GM21717 (cell line): ENCODE measurements at regions not wholly inside any gene's neighbourhood (a gene's known extent, or its start where the extent isn't known, plus 50 kb on each side); places are given as distances from the start of the nearest gene placed in this dataset.
"Not testable (repeated sequence)": the region's sequence is repeated elsewhere in the genome, so short reads cannot be mapped to it uniquely, and the experiment has no call there.

Experiments used
- ATAC-seq: cut with Tn5 transposase; IDR thresholded peaks from one replicate; pipeline ENCODE4 v1.9.1; 2021; ENCODE audit warnings: mild to moderate bottlenecking, moderate library complexity; ENCODE audit not compliant: unreplicated experiment

DNA sequence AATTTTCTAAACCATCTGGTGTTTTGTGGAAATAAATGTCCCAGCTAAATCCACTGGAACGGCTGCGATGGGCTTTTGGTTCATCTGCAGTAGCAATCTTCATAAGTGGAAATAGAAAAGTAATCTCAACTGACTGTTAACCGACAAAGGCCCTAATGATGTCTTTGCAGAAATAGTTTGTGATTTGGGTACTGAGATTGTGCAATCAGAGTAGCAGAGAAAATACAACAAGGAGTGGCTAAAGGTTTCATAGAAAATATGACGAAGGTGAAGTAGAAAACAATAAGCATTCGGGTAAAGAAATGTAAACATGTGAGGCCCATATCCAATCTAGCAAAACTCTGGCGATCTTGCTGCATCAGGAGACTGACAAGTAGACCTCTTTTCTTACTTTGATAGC lies 262.6 kb upstream of the MCTP2 start:
- ATAC-seq: no peak

GRCh38 chr15:93965304-93965908 lies 266.0 kb upstream of the MCTP2 start:
- no peak for ATAC-seq

- ATAC-seq: no peak
These were observed 276.3 kb upstream of the MCTP2 start for GRCh38 chr15:93954985-93955571.

GRCh38 chr15:93948726-93949125 lies 282.6 kb upstream of the MCTP2 start:
- no peak for ATAC-seq

- no peak for ATAC-seq
These were observed 287.8 kb upstream of the MCTP2 start for GRCh38 chr15:93943586-93943985.

- ATAC-seq: no peak
These were observed 289.1 kb upstream of the MCTP2 start for GRCh38 chr15:93942269-93942694.

DNA sequence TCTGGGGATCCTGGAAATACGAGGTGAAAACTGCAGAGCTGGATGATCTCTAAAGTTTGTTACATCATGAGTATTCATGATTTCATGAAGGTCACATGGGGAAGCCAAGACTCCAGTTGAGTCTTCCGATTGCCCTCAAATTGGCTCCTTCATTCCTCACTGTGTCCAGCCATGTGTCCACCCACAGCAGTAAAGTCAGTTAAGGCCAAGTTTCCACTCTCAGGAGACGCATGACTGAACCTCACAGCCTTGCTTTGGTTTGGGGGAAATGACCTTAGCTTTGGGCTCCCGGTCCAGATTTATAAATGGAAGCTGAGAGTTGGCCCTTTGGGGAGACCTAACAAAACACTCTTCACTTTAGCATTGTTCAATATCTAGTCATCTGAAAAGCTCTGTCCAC lies 289.7 kb upstream of the MCTP2 start:
- ATAC-seq: no peak

GRCh38 chr15:93940226-93940625 lies 291.1 kb upstream of the MCTP2 start:
- ATAC-seq: no peak

- peak; percentile 83 for ATAC-seq
These were observed 299.1 kb upstream of the MCTP2 start for GRCh38 chr15:93932164-93932776.

DNA sequence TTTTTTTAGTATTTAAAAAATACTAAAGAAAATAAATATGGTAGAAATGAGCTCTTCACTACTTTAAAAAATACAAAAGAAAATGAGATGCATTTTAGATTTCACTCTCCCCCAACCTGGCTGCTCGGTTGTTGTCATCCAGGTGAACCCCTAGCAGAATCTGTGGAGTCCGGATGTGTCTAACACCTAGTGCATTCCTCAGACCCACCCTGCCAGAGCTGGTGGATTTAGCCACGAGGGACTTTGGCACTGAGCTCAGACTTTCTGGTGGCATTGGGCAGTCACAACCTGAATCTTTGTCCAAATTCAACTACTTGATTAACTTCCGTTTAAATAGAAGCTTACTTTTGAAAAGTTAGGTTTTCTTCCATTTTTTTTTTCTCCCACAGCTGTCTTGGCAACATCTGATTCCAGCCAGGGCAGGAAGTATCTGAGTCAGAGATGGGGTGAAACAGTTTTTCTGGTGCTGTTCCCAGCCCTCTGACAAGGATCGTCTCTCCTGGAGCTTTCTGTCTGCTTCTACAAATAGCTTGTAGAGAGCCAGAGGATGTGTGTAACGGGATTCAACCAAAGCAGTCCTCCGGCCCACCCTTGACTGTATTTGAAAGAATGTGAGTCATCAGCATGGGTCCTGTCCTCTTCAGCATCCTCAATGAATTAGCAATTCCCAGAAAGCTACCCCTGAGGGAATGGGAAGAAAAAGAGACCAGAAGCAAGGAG lies 301.8 kb upstream of the MCTP2 start:
- ATAC-seq: no peak

DNA sequence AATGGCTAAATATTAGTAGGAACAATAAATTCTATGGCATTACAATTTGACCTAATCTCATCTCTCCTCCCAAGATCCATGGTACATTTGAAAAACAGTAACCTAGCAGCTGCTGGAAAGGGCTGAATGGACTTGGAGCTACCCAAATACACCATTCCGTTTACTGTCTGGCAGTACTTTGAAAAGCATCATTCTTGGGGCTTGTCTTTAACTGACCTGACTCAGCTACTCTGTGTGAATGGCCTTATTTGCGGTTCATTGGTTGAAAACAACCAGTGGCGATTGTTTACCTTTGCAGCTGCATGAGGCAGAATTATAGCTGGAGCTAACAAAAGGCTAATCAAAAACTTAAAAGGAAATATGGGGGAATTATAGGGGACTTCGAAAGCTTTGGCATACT lies 311.2 kb upstream of the MCTP2 start:
- no peak for ATAC-seq

DNA sequence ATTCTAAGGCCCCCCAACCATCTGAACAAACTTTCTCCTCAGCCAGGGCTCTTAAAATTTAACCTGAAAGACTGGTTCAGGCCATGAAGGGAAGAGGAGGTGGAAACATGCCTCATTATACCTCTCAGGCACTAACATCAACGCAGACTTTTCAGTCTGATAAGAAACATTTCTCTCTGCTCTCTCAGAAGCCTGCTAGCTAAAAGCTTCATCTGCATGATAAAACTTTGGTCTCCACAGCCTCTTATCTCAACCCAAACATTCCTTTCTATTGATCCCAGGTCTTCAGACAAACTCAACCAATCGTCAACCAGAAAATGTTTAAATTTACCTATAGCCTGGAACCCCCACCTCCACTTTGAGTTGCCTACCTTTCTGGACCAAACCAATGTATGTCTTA lies 312.6 kb upstream of the MCTP2 start:
- ATAC-seq: not testable (repeated sequence)

- no peak for ATAC-seq
These were observed 314.2 kb upstream of the MCTP2 start for GRCh38 chr15:93917181-93917580.

GRCh38 chr15:93913871-93914270 lies 317.5 kb upstream of the MCTP2 start:
- no peak for ATAC-seq

DNA sequence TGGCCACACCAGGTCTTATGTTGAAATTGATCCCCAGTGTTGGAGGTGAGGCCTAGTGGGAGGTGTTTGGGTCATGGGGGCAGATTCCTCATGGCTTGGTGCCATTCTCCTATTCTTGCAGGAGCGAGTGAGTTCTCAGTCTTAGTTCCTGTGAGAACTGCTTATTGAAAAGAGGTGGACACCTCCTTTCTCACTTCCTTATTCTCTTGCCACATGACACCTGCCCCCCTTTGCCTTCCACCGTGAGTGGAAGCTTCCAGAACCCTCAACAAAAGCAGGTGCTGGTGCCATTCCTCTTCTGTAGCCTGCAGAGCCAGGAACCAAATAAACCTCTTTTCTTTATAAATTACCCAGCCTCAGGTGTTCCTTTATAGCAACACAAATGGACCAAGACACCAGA lies 318.1 kb upstream of the MCTP2 start:
- ATAC-seq: no peak

DNA sequence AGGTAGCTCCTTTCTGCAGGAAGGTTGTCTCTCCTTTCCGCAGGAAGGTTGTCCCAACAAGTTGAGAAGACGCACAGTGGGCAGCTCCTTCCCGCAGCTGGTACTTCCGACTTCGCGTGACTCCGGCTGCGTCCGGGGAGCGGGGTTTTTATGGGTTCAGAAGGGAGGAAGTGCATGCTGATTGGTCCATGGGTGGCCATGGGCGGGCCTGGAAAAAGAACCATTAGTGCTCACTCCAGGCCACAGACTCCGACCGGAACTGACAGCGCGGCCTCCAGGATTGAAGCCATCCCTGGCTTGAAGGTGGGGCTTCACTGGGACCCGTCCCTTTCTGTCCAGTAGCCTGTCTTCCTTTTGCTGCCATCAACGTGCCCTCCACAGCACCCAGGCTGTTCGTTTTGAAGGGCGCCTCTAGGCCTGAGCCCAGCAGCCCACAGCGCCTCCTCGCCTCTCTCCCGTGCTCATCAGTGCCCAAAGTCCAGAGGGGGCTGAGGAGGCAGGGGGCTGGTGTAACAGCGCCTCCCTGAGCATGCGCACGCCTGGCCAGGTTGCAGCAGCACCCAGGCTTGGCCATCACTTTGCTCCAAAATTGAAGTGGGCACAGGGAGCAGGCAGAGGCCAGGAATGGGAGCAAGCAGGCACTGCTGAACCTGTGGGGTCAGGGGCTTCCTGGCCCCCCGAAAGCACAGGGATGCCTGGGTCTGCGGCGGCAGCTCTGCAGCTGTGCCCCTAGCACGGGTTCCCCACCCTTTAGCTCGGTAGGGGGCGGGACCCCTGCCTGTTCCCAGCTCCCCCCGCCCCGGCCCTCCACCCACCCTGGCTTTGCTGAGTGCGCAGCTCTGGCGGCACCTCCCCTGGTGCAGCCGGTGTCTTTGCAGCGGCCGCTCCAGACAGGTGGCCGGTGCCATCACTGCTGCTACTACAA lies 330.6 kb upstream of the MCTP2 start:
- no peak for ATAC-seq

DNA sequence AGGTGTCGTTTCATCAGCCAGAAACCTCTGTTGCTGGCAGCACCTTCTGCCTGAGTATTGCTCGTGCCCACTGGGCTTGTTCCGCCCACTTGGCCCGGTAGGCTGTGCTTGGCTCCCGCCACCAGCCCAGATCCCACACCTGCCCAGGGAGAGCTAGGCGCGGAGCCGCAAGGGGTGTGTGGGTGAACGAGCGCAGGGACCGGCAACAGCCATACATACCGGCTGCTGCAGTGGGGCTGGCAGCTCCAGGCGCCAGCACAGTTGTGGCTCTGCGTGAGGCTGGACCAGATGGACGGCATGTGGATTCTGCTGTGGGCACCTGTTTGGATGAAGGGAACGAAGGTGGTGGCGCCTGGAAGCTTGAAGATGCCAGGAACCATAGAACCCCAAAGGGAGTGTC lies 331.5 kb upstream of the MCTP2 start:
- ATAC-seq: no peak

- no peak for ATAC-seq
These were observed 334.0 kb upstream of the MCTP2 start for GRCh38 chr15:93897377-93897776.

DNA sequence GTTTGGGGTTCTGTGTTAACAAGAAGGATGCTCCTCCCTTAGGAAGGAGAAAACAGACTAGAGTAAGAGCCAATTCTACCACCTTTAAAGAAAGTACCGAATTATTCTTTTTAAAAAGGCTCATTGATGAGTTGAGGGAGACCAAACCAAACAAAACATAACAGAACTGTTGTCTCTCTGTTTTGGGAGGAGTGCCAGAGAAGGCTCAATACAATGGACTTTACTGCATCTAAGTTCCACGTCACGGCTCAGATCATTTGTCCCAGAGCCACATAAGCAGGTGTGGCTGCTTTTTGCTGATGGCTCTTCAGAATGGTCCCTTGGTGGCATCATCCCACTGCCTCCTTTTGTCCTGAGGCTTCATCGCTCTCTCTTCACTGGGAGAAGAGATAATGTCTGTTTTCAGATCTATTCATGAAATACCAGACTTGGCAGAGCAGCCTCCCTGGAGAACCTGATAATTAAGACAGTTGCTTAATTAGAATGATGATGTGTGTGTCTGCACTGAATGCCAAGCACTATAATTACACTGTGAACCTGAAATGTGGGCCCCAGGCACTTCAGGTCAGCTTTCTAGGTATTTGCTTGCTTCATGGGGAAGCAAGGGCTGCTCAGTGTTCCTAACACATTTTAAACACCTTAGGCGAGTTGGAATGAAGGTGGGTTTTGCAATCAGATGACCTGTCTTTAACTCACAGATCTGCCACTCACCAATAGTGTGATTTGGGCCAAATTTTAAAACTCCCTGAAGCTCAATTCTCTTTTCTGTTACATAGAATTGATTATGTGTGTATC lies 335.2 kb upstream of the MCTP2 start:
- no peak for ATAC-seq

- ATAC-seq: no peak
These were observed 336.8 kb upstream of the MCTP2 start for GRCh38 chr15:93894438-93895036.
